AG04450 (cell line): ENCODE measurements at regions not wholly inside any gene's neighbourhood (a gene's known extent, or its start where the extent isn't known, plus 50 kb on each side); places are given as distances from the start of the nearest gene placed in this dataset.

ENCODE experiments used
- CTCF ChIA-PET: fragments of 300-600, 350-600 bp; formaldehyde crosslinking; extraction: SDS; loops from one replicate; lab custom pipeline; 2022; ENCODE audit warnings: antibody characterized with exemption, inconsistent platforms; lab: Charles Lee
- POLR2A ChIA-PET: fragments of 350-600 bp; formaldehyde crosslinking; extraction: SDS; loops from one replicate; lab custom pipeline; 2021; ENCODE audit warnings: antibody characterized with exemption, inconsistent platforms; lab: Yijun Ruan, JAX
- DNase-seq: peaks from one replicate; pipeline ENCODE4 v3.0.0-alpha.2; 2011; ENCODE audit warnings: low read depth, low spot score
- H3K27ac ChIP-seq: one replicate; pipeline ENCODE4 v1.5.1; 2012; ENCODE audit warnings: low read depth, low read length, control low read depth
- H3K27me3 ChIP-seq: one replicate; pipeline ENCODE4 v1.6.0; 2012; ENCODE audit warnings: low read length; ENCODE audit not compliant: control insufficient read depth, insufficient read depth
- H3K4me3 ChIP-seq: 2 replicates; pipeline ENCODE4 v1.5.1; 2011; ENCODE audit warnings: mild to moderate bottlenecking, low read depth, low read length, control low read depth
- H3K9me3 ChIP-seq: 2 replicates; pipeline ENCODE4 v1.5.1; 2012; ENCODE audit warnings: low read length; ENCODE audit not compliant: control insufficient read depth, insufficient read depth
- CTCF ChIP-seq: IDR thresholded peaks from 2 replicates; pipeline ENCODE4 v1.5.1; 2011; ENCODE audit warnings: low read depth, low read length, control low read depth, inconsistent platforms

DNA sequence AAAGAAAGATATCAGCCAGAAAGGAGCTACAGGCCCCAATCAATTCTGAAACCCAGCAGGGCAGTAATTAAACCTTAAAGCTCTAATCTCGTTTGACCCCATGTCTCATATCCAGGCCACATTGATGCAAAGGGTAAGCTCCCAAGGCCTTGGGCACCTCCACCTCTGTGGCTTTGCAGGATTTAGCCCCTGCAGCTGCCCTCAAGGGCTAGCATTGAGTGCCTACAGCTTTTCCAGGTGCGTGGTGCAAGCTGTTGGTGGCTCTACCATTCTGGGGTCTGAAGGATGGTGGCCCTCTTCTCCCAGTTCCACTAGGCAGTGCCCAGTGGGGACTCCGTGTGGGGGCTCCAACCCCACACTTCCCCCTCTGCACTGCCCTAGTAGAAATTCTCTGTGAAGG is 429.9 kb downstream of the NPHP4 start:
- no peak overlapping the region for H3K4me3 ChIP-seq
- ChIA-PET POLR2A (no interaction called here), CTCF (no interaction called here)
- peaks cover 50% of the 10 kb centered on the region for H3K9me3 ChIP-seq
- no peaks in the 10 kb centered on the region for H3K27me3 ChIP-seq
- H3K27ac ChIP-seq: no peak overlapping the region
- no peak for TF ChIP-seq CTCF
- DNase-seq: no peak

GRCh38 chr1:5559078-5559477 is 433.1 kb downstream of the NPHP4 start:
- DNase-seq: no peak
- ChIA-PET POLR2A (no interaction called here), CTCF (no interaction called here)
- Histone ChIP-seq H3K4me3 (no peak overlapping the region), H3K9me3 (peaks cover 32% of the 10 kb centered on the region), H3K27me3 (no peaks in the 10 kb centered on the region), H3K27ac (no peak overlapping the region)
- no peak for TF ChIP-seq CTCF

DNA sequence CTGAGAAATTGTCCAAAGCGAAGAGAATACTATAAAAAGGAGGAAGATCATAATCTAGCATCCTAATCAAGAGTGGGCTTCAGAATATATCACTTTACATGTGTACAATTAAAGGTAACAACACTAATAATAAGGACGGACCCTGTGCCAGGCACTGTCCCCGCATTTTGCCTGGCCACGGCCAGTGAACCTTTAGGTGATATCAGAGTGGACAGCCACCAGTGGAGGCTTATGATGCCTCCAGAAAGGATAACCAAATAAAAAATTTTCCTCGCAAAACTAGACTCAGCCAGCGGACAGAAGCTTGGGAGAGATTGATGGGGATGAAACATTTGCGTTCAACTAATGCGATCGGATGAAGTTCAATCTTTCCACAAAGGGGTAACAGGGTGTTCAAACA is 436.4 kb downstream of the NPHP4 start:
- TF ChIP-seq CTCF: no peak
- Histone ChIP-seq H3K4me3 (no peak overlapping the region), H3K27ac (no peak overlapping the region), H3K9me3 (peaks cover 31% of the 10 kb centered on the region), H3K27me3 (no peaks in the 10 kb centered on the region)
- DNase-seq: no peak
- ChIA-PET POLR2A (no interaction called here), CTCF (no interaction called here)

- H3K4me3 ChIP-seq: no peak overlapping the region
- H3K27ac ChIP-seq: no peak overlapping the region
- no peaks in the 10 kb centered on the region for H3K27me3 ChIP-seq
- TF ChIP-seq CTCF: no peak
- peaks cover 31% of the 10 kb centered on the region for H3K9me3 ChIP-seq
- ChIA-PET CTCF (no interaction called here), POLR2A (no interaction called here)
- DNase-seq: no peak
Measured at GRCh38 chr1:5554784-5555183, 437.4 kb downstream of the NPHP4 start.

GRCh38 chr1:5554111-5554510 is 438.1 kb downstream of the NPHP4 start:
- Histone ChIP-seq H3K27me3 (no peaks in the 10 kb centered on the region), H3K27ac (no peak overlapping the region), H3K4me3 (no peak overlapping the region), H3K9me3 (peaks cover 31% of the 10 kb centered on the region)
- ChIA-PET POLR2A (no interaction called here), CTCF (no interaction called here)
- TF ChIP-seq CTCF: no peak
- DNase-seq: no peak
